Astrocyte of the hippocampus (primary cell): ENCODE measurements at regions not wholly inside any gene's neighbourhood (a gene's known extent, or its start where the extent isn't known, plus 50 kb on each side); places are given as distances from the start of the nearest gene placed in this dataset.
A peak's percentile ranks its signal among the peaks of the same experiment; 100 is the strongest.
"Not testable (repeated sequence)": the region's sequence is repeated elsewhere in the genome, so short reads cannot be mapped to it uniquely, and the experiment has no call there.

ENCODE experiments used
- DNase-seq: peaks from one replicate; pipeline ENCODE4 v3.0.0; 2011; ENCODE audit warnings: low read depth, low spot score

GRCh38 chr22:25456300-25457043 is 108.0 kb upstream of the GRK3 start:
- not testable (repeated sequence) for DNase-seq

GRCh38 chr22:25458631-25459030 is 105.8 kb upstream of the GRK3 start:
- DNase-seq: not testable (repeated sequence)

- DNase-seq: not testable (repeated sequence)
Measured at GRCh38 chr22:25460682-25461081, 103.8 kb upstream of the GRK3 start.

- DNase-seq: no peak
Measured at GRCh38 chr22:25461301-25461700, 103.2 kb upstream of the GRK3 start.

- peak; percentile 89 for DNase-seq
Measured at GRCh38 chr22:25462474-25463346, 101.8 kb upstream of the GRK3 start.

GRCh38 chr22:25463347-25463628 is 101.2 kb upstream of the GRK3 start:
- DNase-seq: not testable (repeated sequence)

GRCh38 chr22:25464326-25464725 is 100.1 kb upstream of the GRK3 start:
- DNase-seq: not testable (repeated sequence)

- no peak for DNase-seq
Measured at GRCh38 chr22:25465949-25466348, 98.5 kb upstream of the GRK3 start.

- DNase-seq: no peak
Measured at GRCh38 chr22:25472382-25472781, 92.1 kb upstream of the GRK3 start.

- peak; percentile 78 for DNase-seq
Measured at GRCh38 chr22:25475257-25476022, 89.0 kb upstream of the GRK3 start.

- DNase-seq: no peak
Measured at GRCh38 chr22:25477358-25477757, 87.1 kb upstream of the GRK3 start.

GRCh38 chr22:25478111-25478510 is 86.4 kb upstream of the GRK3 start:
- DNase-seq: no peak

- no peak for DNase-seq
Measured at GRCh38 chr22:25478528-25478927, 85.9 kb upstream of the GRK3 start.

- not testable (repeated sequence) for DNase-seq
Measured at GRCh38 chr22:25480868-25481267, 83.6 kb upstream of the GRK3 start.

GRCh38 chr22:25482091-25482760 is 82.2 kb upstream of the GRK3 start:
- no peak for DNase-seq

- DNase-seq: no peak
Measured at GRCh38 chr22:25482868-25483639, 81.4 kb upstream of the GRK3 start.

GRCh38 chr22:25483931-25484330 is 80.5 kb upstream of the GRK3 start:
- no peak for DNase-seq

GRCh38 chr22:25484521-25485315 is 79.8 kb upstream of the GRK3 start:
- DNase-seq: no peak

- DNase-seq: no peak
Measured at GRCh38 chr22:25485626-25486545, 78.6 kb upstream of the GRK3 start.
